K562 (cell line): ENCODE measurements at regions not wholly inside any gene's neighbourhood (a gene's known extent, or its start where the extent isn't known, plus 50 kb on each side); places are given as distances from the start of the nearest gene placed in this dataset.

Source experiments
- CLOCK ChIP-seq: fragments of 250-450 bp; sonication (Bioruptor Pico); IDR thresholded peaks from 2 replicates; pipeline ENCODE4 v1.4.0; 2020; ENCODE audit warnings: mild to moderate bottlenecking, moderate library complexity, borderline replicate concordance
- CSDE1 ChIP-seq, 2 experiments: fragments of 450-650 bp; IDR thresholded peaks; 2 replicates each; pipeline ENCODE4 v1.6.1; 2016; ENCODE audit warnings: mild to moderate bottlenecking in 1 of 2
- E4F1 ChIP-seq: fragments of 250-450 bp; sonication (Bioruptor Pico); IDR thresholded peaks from 2 replicates; pipeline ENCODE4 v1.5.0; 2021; ENCODE audit warnings: mild to moderate bottlenecking, borderline replicate concordance
- FOXP1 ChIP-seq: sonication (generic); formaldehyde crosslinking; IDR thresholded peaks from 2 replicates; pipeline ENCODE4 v1.8.0; 2022; ENCODE audit warnings: mild to moderate bottlenecking, missing genetic modification reagents
- KAT8 ChIP-seq: fragments of 450-650 bp; IDR thresholded peaks from 2 replicates; pipeline ENCODE4 v1.6.1; 2016; ENCODE audit warnings: low read depth, mild to moderate bottlenecking
- NCOA6 ChIP-seq: fragments of 450-650 bp; IDR thresholded peaks from 2 replicates; pipeline ENCODE4 v1.6.1; 2017; ENCODE audit warnings: mild to moderate bottlenecking
- NR3C1 ChIP-seq: sonication (generic); formaldehyde crosslinking; IDR thresholded peaks from 2 replicates; pipeline ENCODE4 v1.8.1; 2022; ENCODE audit warnings: missing genetic modification reagents
- PTBP1 ChIP-seq: fragments of 200-400 bp; formaldehyde crosslinking; IDR thresholded peaks from 2 replicates; pipeline ENCODE4 v1.6.1; 2017; ENCODE audit warnings: low read depth, low read length
- RBM15 ChIP-seq: fragments of 200-400 bp; formaldehyde crosslinking; IDR thresholded peaks from 2 replicates; pipeline ENCODE4 v1.6.1; 2018; ENCODE audit warnings: mild to moderate bottlenecking, low read length, moderate library complexity; ENCODE audit not compliant: insufficient read depth
- SMARCA5 ChIP-seq: fragments of 450-650 bp; IDR thresholded peaks from 2 replicates; pipeline ENCODE4 v1.6.1; 2016
- SNRNP70 ChIP-seq: fragments of 200-400 bp; formaldehyde crosslinking; optimal IDR thresholded peaks from 2 replicates; pipeline ENCODE3; 2017; ENCODE audit warnings: low read depth, low read length
- TAF15 ChIP-seq: fragments of 200-400 bp; formaldehyde crosslinking; IDR thresholded peaks from 2 replicates; pipeline ENCODE4 v1.6.1; 2017; ENCODE audit warnings: mild to moderate bottlenecking, low read depth, low read length, moderate library complexity
- U2AF2 ChIP-seq: fragments of 200-400 bp; formaldehyde crosslinking; optimal IDR thresholded peaks from 2 replicates; pipeline ENCODE3; 2017; ENCODE audit warnings: low read depth, mild to moderate bottlenecking, low read length
- XRCC4 ChIP-seq: IDR thresholded peaks from one replicate; pipeline ENCODE4 v1.6.1; 2011; ENCODE audit not compliant: insufficient read depth, insufficient read length; ENCODE audit errors: extremely low read depth
- ZFX ChIP-seq: sonication (generic); formaldehyde crosslinking; IDR thresholded peaks from 2 replicates; pipeline ENCODE4 v1.8.0; 2022; ENCODE audit warnings: mild to moderate bottlenecking, missing genetic modification reagents, moderate library complexity
- ZNF133 ChIP-seq: fragments of 250-450 bp; sonication (Bioruptor Pico); IDR thresholded peaks from 2 replicates; pipeline ENCODE4 v1.4.0; 2020; ENCODE audit warnings: mild to moderate bottlenecking
- ZNF384 ChIP-seq: IDR thresholded peaks from 2 replicates; pipeline ENCODE4 v1.6.1; 2012; ENCODE audit warnings: low read depth, low read length, improper control_type of control experiment
- ZNF584 ChIP-seq: fragments of 200-800 bp; sonication (Bioruptor generic); IDR thresholded peaks from 2 replicates; pipeline ENCODE4 v1.6.1; 2016; ENCODE audit warnings: low read depth, mild to moderate bottlenecking, missing genetic modification characterization, missing compliant biosample characterization
- TF ChIP-seq, protein P1 (sequence below): fragments of 250-450 bp; sonication (Bioruptor Pico); IDR thresholded peaks from 2 replicates; pipeline ENCODE4 v1.5.0; 2022; ENCODE audit warnings: mild to moderate bottlenecking
- TF ChIP-seq, protein P2 (sequence below): IDR thresholded peaks from 2 replicates; pipeline ENCODE4 v1.6.1; 2011; ENCODE audit warnings: borderline replicate concordance, low read depth, mild to moderate bottlenecking, moderate library complexity, low read length; ENCODE audit not compliant: insufficient read depth, poor library complexity, severe bottlenecking

- no peak for TF ChIP-seq CLOCK (CRISPR knock-in tag)
- TF ChIP-seq, protein P1, sequence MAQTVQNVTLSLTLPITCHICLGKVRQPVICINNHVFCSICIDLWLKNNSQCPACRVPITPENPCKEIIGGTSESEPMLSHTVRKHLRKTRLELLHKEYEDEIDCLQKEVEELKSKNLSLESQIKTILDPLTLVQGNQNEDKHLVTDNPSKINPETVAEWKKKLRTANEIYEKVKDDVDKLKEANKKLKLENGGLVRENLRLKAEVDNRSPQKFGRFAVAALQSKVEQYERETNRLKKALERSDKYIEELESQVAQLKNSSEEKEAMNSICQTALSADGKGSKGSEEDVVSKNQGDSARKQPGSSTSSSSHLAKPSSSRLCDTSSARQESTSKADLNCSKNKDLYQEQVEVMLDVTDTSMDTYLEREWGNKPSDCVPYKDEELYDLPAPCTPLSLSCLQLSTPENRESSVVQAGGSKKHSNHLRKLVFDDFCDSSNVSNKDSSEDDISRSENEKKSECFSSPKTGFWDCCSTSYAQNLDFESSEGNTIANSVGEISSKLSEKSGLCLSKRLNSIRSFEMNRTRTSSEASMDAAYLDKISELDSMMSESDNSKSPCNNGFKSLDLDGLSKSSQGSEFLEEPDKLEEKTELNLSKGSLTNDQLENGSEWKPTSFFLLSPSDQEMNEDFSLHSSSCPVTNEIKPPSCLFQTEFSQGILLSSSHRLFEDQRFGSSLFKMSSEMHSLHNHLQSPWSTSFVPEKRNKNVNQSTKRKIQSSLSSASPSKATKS (CRISPR knock-in tag): no peak
- no peak for TF ChIP-seq U2AF2
- peak; percentile 91 for TF ChIP-seq NCOA6
- no peak for TF ChIP-seq RBM15
- TF ChIP-seq ZNF133 (CRISPR knock-in tag): no peak
- no peak; the same call in 1 of the 2 replicates for TF ChIP-seq SMARCA5
- TF ChIP-seq KAT8: no peak
- TF ChIP-seq SNRNP70: no peak
- TF ChIP-seq, protein P2, sequence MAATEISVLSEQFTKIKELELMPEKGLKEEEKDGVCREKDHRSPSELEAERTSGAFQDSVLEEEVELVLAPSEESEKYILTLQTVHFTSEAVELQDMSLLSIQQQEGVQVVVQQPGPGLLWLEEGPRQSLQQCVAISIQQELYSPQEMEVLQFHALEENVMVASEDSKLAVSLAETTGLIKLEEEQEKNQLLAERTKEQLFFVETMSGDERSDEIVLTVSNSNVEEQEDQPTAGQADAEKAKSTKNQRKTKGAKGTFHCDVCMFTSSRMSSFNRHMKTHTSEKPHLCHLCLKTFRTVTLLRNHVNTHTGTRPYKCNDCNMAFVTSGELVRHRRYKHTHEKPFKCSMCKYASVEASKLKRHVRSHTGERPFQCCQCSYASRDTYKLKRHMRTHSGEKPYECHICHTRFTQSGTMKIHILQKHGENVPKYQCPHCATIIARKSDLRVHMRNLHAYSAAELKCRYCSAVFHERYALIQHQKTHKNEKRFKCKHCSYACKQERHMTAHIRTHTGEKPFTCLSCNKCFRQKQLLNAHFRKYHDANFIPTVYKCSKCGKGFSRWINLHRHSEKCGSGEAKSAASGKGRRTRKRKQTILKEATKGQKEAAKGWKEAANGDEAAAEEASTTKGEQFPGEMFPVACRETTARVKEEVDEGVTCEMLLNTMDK: no peak
- no peak for TF ChIP-seq NR3C1 (CRISPR knock-in tag)
- TF ChIP-seq TAF15: no peak
- peak; percentile 69 for TF ChIP-seq ZFX
- TF ChIP-seq PTBP1: no peak
- TF ChIP-seq ZNF584 (CRISPR knock-in tag): no peak
- TF ChIP-seq CSDE1 (IDR thresholded peaks at IDR 0.05): no peak
- peak; percentile 3; the same call in 1 of the 2 replicates for TF ChIP-seq ZNF384
- TF ChIP-seq E4F1 (CRISPR knock-in tag): no peak
- peak; percentile 64; the same call in 1 of the 2 replicates for TF ChIP-seq FOXP1 (CRISPR knock-in tag)
- TF ChIP-seq XRCC4: no peak
Measured at GRCh38 chr6:28757429-28758045, 166.2 kb downstream of the TRIM27 start (continued).
